Esophagus squamous epithelium (tissue), 5 donors: ENCODE measurements at regions not wholly inside any gene's neighbourhood (a gene's known extent, or its start where the extent isn't known, plus 50 kb on each side); places are given as distances from the start of the nearest gene placed in this dataset.

ENCODE experiments used
- DNase-seq: peaks from one replicate; lab custom pipeline; 2025; lab: John Stamatoyannopoulos, UW
- H3K27ac ChIP-seq, 4 donors: fragments of 200-600 bp; sonication (generic); one replicate each; pipeline ENCODE4 v1.5.1; 2016 to 2019; ENCODE audit warnings: mild to moderate bottlenecking in 1 of 4
- H3K27me3 ChIP-seq, 4 donors: fragments of 200-600 bp; sonication (generic); 1 replicate in 3 of 4; 2 replicates in 1 of 4; pipeline versions ENCODE4 v1.5.1 to v1.6.0; 2017 to 2021; ENCODE audit warnings: antibody characterized with exemption in 1 of 4
- H3K36me3 ChIP-seq, 3 donors: fragments of 200-600 bp; sonication (generic); one replicate each; pipeline ENCODE4 v1.5.1; 2016 to 2019
- H3K4me1 ChIP-seq, 3 donors: fragments of 200-600 bp; sonication (generic); one replicate each; pipeline ENCODE4 v1.5.1; 2017 to 2019
- H3K4me3 ChIP-seq, 4 donors: fragments of 200-600 bp; sonication (generic); 1 replicate in 3 of 4; 2 replicates in 1 of 4; pipeline ENCODE4 v1.5.1; 2016 to 2019; ENCODE audit warnings: mild to moderate bottlenecking in 2 of 4, moderate library complexity in 1 of 4
- H3K9me3 ChIP-seq, 3 donors: fragments of 200-600 bp; sonication (generic); one replicate each; pipeline ENCODE4 v1.5.1; 2016 to 2019
- CTCF ChIP-seq, 6 experiments: fragments of 450-650 bp in 4 of 6; fragments of 200-600 bp in 2 of 6; sonication (generic) in 2 of 6; IDR thresholded peaks; one replicate each; pipeline ENCODE4 v1.5.1; 2016 to 2019; ENCODE audit warnings: antibody characterized with exemption in 6 of 6, mild to moderate bottlenecking in 4 of 6, moderate library complexity in 4 of 6
- POLR2A ChIP-seq, 4 donors: fragments of 450-650 bp; IDR thresholded peaks; one replicate each; pipeline ENCODE4 v1.6.1; 2017; ENCODE audit warnings: antibody characterized with exemption in 4 of 4, mild to moderate bottlenecking in 4 of 4, moderate library complexity in 3 of 4
- WGBS, 2 donors: methylation state at CpG; one replicate each; pipeline ENCODE4 v1.1.5; 2018; 5-methylcytosine and 5-hydroxymethylcytosine counted together
- intact Hi-C: fragments of 100-400 bp; cut with DNase I; formaldehyde crosslinking; loops from one replicate; pipeline ENCODE4 v1.15.0; 2022
- donor health status: DM: yes; HTN: yes; CAD: no.

DNA sequence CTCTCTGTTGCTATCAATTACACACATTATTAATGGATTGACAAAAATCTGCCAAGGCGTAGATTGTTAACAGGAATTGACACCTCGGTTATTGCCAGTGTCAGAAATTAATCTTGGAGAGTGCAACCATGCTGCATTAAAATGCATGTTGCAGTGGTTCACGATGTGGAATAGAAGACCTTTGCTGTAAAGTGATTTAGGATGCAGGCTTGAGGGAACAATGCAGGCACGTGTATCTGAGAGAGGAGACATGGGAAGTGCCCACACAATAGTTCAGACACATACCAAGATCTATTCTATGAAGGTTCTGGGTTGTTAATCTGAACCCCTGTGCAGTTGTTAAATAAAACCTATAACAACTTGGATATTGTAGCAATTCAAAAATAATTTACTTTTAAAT is 1032.8 kb upstream of the CDH8 start:
- Histone ChIP-seq H3K36me3 (no peaks in the 10 kb centered on the region), H3K4me1 (no peaks in the 10 kb centered on the region), H3K9me3 (no peaks in the 10 kb centered on the region), H3K27me3 (no peaks in the 10 kb centered on the region), H3K27ac (no peak overlapping the region), H3K4me3 (no peak overlapping the region)
- 51 to 57% methylated on average over 4 of the region's 4 CpGs for WGBS, 2 donors
- intact Hi-C loops, result no loop called here
- no peak for TF ChIP-seq CTCF (IDR thresholded peaks at IDR 0.05)
- TF ChIP-seq POLR2A (IDR thresholded peaks at IDR 0.05), result no peak
- no peak for DNase-seq

- TF ChIP-seq CTCF (IDR thresholded peaks at IDR 0.05) (no peak), POLR2A (IDR thresholded peaks at IDR 0.05) (no peak)
- no peak for DNase-seq
- Histone ChIP-seq H3K9me3 (no peaks in the 10 kb centered on the region), H3K27me3 (no peaks in the 10 kb centered on the region), H3K4me3 (no peak overlapping the region), H3K27ac (no peak overlapping the region), H3K36me3 (no peaks in the 10 kb centered on the region), H3K4me1 (no peaks in the 10 kb centered on the region)
- intact Hi-C loops, result no loop called here
Measured at GRCh38 chr16:63067141-63067540, 1030.9 kb upstream of the CDH8 start.

GRCh38 chr16:63066552-63066951 is 1030.3 kb upstream of the CDH8 start:
- intact Hi-C loops, result no loop called here
- Histone ChIP-seq H3K27me3 (no peaks in the 10 kb centered on the region), H3K4me1 (no peaks in the 10 kb centered on the region), H3K4me3 (no peak overlapping the region), H3K9me3 (no peaks in the 10 kb centered on the region), H3K36me3 (no peaks in the 10 kb centered on the region), H3K27ac (no peak overlapping the region)
- DNase-seq, result no peak
- 48 to 53% methylated on average over 3 of the region's 3 CpGs for WGBS, 2 donors
- no peak for TF ChIP-seq POLR2A (IDR thresholded peaks at IDR 0.05)
- TF ChIP-seq CTCF (IDR thresholded peaks at IDR 0.05), result no peak

- intact Hi-C loops, result no loop called here
- TF ChIP-seq POLR2A (IDR thresholded peaks at IDR 0.05), result no peak
- no peak for TF ChIP-seq CTCF (IDR thresholded peaks at IDR 0.05)
- 67 to 72% methylated on average over 3 to 4 of the region's 10 CpGs for WGBS, 2 donors
- no peaks in the 10 kb centered on the region for H3K4me1 ChIP-seq
- H3K9me3 ChIP-seq, result peaks cover 0 to 3% (median 0%) of the 10 kb centered on the region in 3 donors
- no peak overlapping the region for H3K27ac ChIP-seq
- no peaks in the 10 kb centered on the region for H3K27me3 ChIP-seq
- no peak overlapping the region for H3K4me3 ChIP-seq
- no peaks in the 10 kb centered on the region for H3K36me3 ChIP-seq
- no peak for DNase-seq
Measured at GRCh38 chr16:63061319-63061718, 1025.1 kb upstream of the CDH8 start.

GRCh38 chr16:63059676-63060075 is 1023.4 kb upstream of the CDH8 start:
- intact Hi-C loops, result no loop called here
- 82 to 84% methylated on average over 6 of the region's 6 CpGs for WGBS, 2 donors
- TF ChIP-seq CTCF (IDR thresholded peaks at IDR 0.05), result no peak
- no peak for TF ChIP-seq POLR2A (IDR thresholded peaks at IDR 0.05)

More at GRCh38 chr16:63059676-63060075, 1023.4 kb upstream of the CDH8 start:
- H3K27me3 ChIP-seq, result no peaks in the 10 kb centered on the region
- H3K36me3 ChIP-seq, result no peaks in the 10 kb centered on the region
- no peak overlapping the region for H3K27ac ChIP-seq
- H3K4me1 ChIP-seq, result no peaks in the 10 kb centered on the region
- peaks cover 0 to 3% (median 0%) of the 10 kb centered on the region in 3 donors for H3K9me3 ChIP-seq
- no peak overlapping the region for H3K4me3 ChIP-seq
- no peak for DNase-seq
